Fibroblast of the aortic adventitia (primary cell): ENCODE measurements at regions not wholly inside any gene's neighbourhood (a gene's known extent, or its start where the extent isn't known, plus 50 kb on each side); places are given as distances from the start of the nearest gene placed in this dataset.

ENCODE experiments used
- DNase-seq: peaks from one replicate; pipeline ENCODE4 v3.0.0-alpha.2; 2010; ENCODE audit warnings: low read depth
- H3K4me3 ChIP-seq: 2 replicates; pipeline ENCODE4 v1.5.1; 2011; ENCODE audit warnings: low read depth, mild to moderate bottlenecking, control low read depth, low read length, moderate library complexity
- CTCF ChIP-seq: IDR thresholded peaks from 2 replicates; pipeline ENCODE4 v1.5.1; 2011; ENCODE audit warnings: mild to moderate bottlenecking, low read length, control low read depth, inconsistent platforms; ENCODE audit not compliant: insufficient read depth

DNA sequence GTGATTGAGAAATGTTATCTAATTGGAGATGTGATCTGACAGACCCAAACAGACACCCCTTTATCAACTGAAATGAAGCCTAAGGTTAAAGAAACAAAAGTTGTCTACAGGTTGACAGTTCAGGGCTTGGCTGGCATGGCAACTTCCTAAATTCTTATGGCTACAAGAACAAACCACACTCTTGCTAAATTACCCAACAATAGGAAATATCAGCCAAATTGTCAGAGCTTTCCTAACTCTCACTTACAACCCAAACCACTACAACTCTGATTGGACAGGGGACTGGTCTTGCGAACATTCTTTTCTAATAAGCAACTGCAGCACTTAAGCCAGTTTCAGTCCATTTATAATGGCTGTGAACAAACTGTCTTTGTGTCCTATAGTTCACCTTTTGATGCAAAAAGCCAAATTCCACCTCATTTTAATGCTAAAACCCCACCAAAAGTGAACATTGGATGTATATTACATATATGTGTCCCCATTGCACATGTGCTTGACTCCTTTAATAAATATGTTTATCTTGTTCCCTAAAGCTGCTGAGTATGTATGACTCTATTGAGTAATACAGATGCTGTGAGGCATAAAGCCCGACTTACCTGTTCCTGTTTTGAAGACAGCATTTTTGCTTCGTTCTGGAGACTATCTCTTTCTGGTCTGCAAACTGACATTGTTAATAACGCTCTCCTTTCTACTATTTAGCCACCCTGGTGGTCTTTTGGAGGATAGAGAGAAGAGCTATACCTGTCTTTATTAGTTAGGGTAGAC lies 101.3 kb upstream of the HMCN1 start:
- peak; percentile 85 for DNase-seq
- no peak overlapping the region for H3K4me3 ChIP-seq
- no peak for TF ChIP-seq CTCF

DNA sequence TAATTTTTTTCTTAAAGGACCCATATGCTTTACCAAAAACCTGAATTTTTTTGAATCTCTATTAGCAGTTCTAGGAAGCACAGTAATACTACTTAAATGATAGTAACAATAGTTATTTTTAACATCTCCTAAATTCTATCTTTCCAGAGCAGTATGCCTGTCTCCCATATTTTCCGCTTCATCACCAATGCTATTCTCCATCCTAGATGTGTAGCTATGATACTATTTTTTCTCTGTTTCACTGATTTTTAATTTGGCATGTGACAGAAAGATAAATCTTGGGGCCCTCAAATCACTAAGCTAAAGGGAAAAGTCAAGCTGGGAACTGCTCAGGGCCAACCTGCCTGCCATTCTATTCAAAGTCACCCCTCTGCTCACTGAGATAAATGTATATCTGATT lies 102.3 kb upstream of the HMCN1 start:
- DNase-seq: no peak
- no peak overlapping the region for H3K4me3 ChIP-seq
- no peak for TF ChIP-seq CTCF

DNA sequence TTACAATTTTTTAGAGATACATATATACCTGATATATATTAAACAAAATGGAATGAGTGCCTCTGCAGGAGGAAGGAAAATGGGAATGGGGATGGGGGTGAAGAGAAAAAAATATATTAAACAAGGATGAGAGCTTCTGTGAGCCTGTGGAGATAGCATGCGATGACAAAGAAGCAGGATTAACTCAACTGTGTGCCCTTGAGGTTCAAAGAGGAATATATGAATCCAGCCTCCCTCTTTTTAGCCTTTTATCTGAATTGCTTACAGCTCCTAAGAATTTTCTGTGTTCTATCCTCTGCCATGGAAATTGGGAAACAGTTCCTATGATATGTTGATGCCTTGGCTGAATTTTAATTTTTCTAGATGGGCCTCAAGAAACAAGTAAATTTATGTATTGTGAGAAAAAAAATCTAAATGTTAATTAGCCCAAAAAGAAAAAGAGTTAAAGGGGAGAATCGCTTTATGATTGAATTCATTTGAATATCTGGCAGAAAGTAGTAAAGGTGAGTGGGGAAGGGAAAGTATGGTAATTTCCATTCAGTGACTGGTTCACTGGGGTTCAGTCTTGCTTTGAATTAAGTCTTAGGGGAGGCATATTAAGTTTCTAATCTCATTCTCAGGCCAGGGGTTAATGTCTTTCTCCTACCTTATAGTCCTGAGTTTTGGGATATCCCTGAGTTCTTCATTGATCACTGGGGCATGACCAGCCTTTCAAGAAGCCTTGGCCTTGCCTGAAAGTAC lies 106.3 kb upstream of the HMCN1 start:
- TF ChIP-seq CTCF: no peak
- no peak overlapping the region for H3K4me3 ChIP-seq
- DNase-seq: no peak

- no peak for DNase-seq
- no peak overlapping the region for H3K4me3 ChIP-seq
- TF ChIP-seq CTCF: no peak
Measured at GRCh38 chr1:185627171-185627570, 107.0 kb upstream of the HMCN1 start.

- no peak for DNase-seq
- no peak overlapping the region for H3K4me3 ChIP-seq
- no peak for TF ChIP-seq CTCF
Measured at GRCh38 chr1:185626344-185626743, 107.8 kb upstream of the HMCN1 start.

- H3K4me3 ChIP-seq: no peak overlapping the region
- no peak for TF ChIP-seq CTCF
- peak; percentile 8 for DNase-seq
Measured at GRCh38 chr1:185610954-185611353, 123.2 kb upstream of the HMCN1 start.

DNA sequence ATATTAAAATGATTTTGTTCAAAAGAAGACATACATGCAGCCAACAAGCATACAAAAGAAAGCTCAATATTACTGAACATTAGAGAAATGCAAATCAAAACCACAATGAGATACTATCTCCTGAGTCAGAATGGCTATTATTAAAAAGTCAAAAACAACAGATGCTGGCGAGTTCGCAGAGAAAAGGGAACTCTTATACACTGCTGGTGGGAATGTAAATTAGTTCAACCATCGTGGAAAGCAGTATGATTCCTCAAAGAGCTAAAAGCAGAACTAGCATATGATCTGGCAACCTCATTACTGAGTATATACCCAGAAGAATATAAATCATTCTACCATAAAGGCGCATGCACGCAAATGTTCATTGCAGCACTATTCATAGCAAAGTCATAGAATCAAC lies 126.0 kb upstream of the HMCN1 start:
- TF ChIP-seq CTCF: no peak
- no peak for DNase-seq
- no peak overlapping the region for H3K4me3 ChIP-seq
